HepG2 (cell line): ENCODE measurements at regions not wholly inside any gene's neighbourhood (a gene's known extent, or its start where the extent isn't known, plus 50 kb on each side); places are given as distances from the start of the nearest gene placed in this dataset.

Source experiments
- BHLHE40 ChIP-seq: IDR thresholded peaks from 2 replicates; pipeline ENCODE4 v1.6.1; 2011; ENCODE audit warnings: low read length, improper control_type of control experiment
- CREB1 ChIP-seq, 2 experiments: fragments of 450-650 bp in 1 of 2; IDR thresholded peaks; 2 replicates each; pipeline ENCODE4 v1.6.1; 2016 to 2017; ENCODE audit warnings: control low read depth in 1 of 2, mild to moderate bottlenecking in 1 of 2, missing compliant biosample characterization in 1 of 2, missing genetic modification characterization in 1 of 2
- ERF ChIP-seq: IDR thresholded peaks from 2 replicates; pipeline ENCODE4 v1.6.1; 2018; ENCODE audit warnings: missing biosample characterization, missing genetic modification reagents
- HDAC2 ChIP-seq: sonication (generic); formaldehyde crosslinking; IDR thresholded peaks from 2 replicates; pipeline ENCODE4 v1.4.0; 2020; ENCODE audit warnings: missing genetic modification reagents
- KLF16 ChIP-seq, 2 experiments: sonication (generic) in 1 of 2; formaldehyde crosslinking in 1 of 2; IDR thresholded peaks; 2 replicates each; pipeline versions ENCODE4 v1.6.1 to v1.8.0; 2016 to 2023; ENCODE audit warnings: missing genetic modification reagents in 2 of 2, missing compliant biosample characterization in 1 of 2
- MTA1 ChIP-seq: sonication (generic); formaldehyde crosslinking; IDR thresholded peaks from 2 replicates; pipeline ENCODE4 v1.4.0; 2020; ENCODE audit warnings: missing genetic modification reagents, mild to moderate bottlenecking, borderline replicate concordance
- MYNN ChIP-seq: sonication (generic); formaldehyde crosslinking; IDR thresholded peaks from 2 replicates; pipeline ENCODE4 v1.4.0; 2020; ENCODE audit warnings: mild to moderate bottlenecking, low read depth, missing genetic modification reagents
- NR1H2 ChIP-seq: sonication (generic); formaldehyde crosslinking; IDR thresholded peaks from 2 replicates; pipeline ENCODE4 v1.8.1; 2022; ENCODE audit warnings: low read depth, missing genetic modification reagents, borderline replicate concordance
- POLR2AphosphoS2 ChIP-seq: IDR thresholded peaks from 2 replicates; pipeline ENCODE4 v1.6.1; 2011; ENCODE audit warnings: low read depth, low read length, improper control_type of control experiment
- SMAD1 ChIP-seq: sonication (generic); formaldehyde crosslinking; IDR thresholded peaks from 2 replicates; pipeline ENCODE4 v1.4.0; 2020; ENCODE audit warnings: missing genetic modification reagents, low read depth, mild to moderate bottlenecking, borderline replicate concordance
- STAG1 ChIP-seq: sonication (generic); formaldehyde crosslinking; IDR thresholded peaks from 2 replicates; pipeline ENCODE4 v1.4.0; 2020; ENCODE audit warnings: missing genetic modification reagents
- ZFP1 ChIP-seq: IDR thresholded peaks from 2 replicates; pipeline ENCODE4 v1.6.1; 2016
- ZNF160 ChIP-seq: sonication (generic); formaldehyde crosslinking; IDR thresholded peaks from 2 replicates; pipeline ENCODE4 v1.8.0; 2022; ENCODE audit warnings: mild to moderate bottlenecking, inconsistent platforms, missing genetic modification reagents
- ZNF296 ChIP-seq: sonication (generic); formaldehyde crosslinking; conservative IDR thresholded peaks from 2 replicates; pipeline ENCODE4 v1.5.0; 2020; ENCODE audit warnings: mild to moderate bottlenecking, missing genetic modification reagents
- ZNF652 ChIP-seq: IDR thresholded peaks from 2 replicates; pipeline ENCODE4 v1.6.1; 2016; ENCODE audit warnings: low read depth, borderline replicate concordance
- ZNF816 ChIP-seq: sonication (generic); formaldehyde crosslinking; IDR thresholded peaks from 2 replicates; pipeline ENCODE4 v1.8.0; 2022; ENCODE audit warnings: missing genetic modification reagents, mild to moderate bottlenecking, borderline replicate concordance
- TF ChIP-seq, protein P1 (sequence below): sonication (generic); formaldehyde crosslinking; conservative IDR thresholded peaks from 2 replicates; pipeline ENCODE4 v1.8.0; 2022; ENCODE audit warnings: low read depth, missing genetic modification reagents
- TF ChIP-seq, protein P2 (sequence below): sonication (generic); formaldehyde crosslinking; IDR thresholded peaks from 2 replicates; pipeline ENCODE4 v1.5.0; 2020; ENCODE audit warnings: mild to moderate bottlenecking, missing genetic modification reagents
- TF ChIP-seq, protein P3 (sequence below): sonication (generic); formaldehyde crosslinking; IDR thresholded peaks from 2 replicates; pipeline ENCODE4 v1.8.0; 2022; ENCODE audit warnings: missing genetic modification reagents, mild to moderate bottlenecking, moderate library complexity, borderline replicate concordance
- TF ChIP-seq, protein P4 (sequence below): sonication (generic); formaldehyde crosslinking; IDR thresholded peaks from 2 replicates; pipeline ENCODE4 v1.4.0; 2020; ENCODE audit warnings: mild to moderate bottlenecking, missing genetic modification reagents

DNA sequence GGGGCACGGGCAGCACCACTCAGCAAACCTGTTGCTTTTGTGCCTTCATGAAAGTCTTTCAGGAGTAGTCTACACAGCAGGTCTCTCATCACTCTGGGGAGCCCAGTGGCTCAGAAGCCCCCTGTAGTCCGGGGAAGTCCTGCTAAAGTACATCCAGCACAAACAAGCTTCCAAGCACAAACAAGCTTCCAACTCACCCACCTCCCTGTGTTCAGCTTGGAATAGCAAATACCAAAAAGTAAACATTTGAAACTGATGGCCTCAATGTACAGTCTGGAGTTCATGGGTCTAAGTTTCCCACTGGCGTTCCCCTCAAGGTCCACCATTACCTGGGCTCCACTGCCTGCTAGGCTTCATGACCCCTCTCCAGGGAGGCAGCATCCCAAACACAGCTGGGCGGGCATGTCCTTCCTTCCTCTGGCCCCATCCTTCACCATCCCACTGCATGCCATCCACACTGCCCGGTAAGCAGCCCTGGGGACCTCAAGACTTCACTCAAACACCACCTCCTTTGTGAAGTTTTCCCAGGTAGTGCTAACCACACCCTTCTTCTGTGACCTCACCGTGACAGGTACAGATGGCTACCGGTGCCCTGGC, 62.8 kb upstream of the SIAH1 start (continued):
- TF ChIP-seq, protein P1, sequence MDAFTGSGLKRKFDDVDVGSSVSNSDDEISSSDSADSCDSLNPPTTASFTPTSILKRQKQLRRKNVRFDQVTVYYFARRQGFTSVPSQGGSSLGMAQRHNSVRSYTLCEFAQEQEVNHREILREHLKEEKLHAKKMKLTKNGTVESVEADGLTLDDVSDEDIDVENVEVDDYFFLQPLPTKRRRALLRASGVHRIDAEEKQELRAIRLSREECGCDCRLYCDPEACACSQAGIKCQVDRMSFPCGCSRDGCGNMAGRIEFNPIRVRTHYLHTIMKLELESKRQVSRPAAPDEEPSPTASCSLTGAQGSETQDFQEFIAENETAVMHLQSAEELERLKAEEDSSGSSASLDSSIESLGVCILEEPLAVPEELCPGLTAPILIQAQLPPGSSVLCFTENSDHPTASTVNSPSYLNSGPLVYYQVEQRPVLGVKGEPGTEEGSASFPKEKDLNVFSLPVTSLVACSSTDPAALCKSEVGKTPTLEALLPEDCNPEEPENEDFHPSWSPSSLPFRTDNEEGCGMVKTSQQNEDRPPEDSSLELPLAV = no peak
- TF ChIP-seq ZFP1 (CRISPR knock-in tag) (no peak), ERF (0 out of 2 replicates have a peak, but pooled peaks have one; percentile 22), ZNF296 (CRISPR knock-in tag) (no peak), BHLHE40 (no peak), POLR2AphosphoS2 (no peak), ZNF652 (CRISPR knock-in tag) (no peak), CREB1 (IDR thresholded peaks at IDR 0.05) (no peak), CREB1 (CRISPR knock-in tag; IDR thresholded peaks at IDR 0.05) (no peak), KLF16 (CRISPR knock-in tag; IDR thresholded peaks at IDR 0.05) (0 out of 4 replicates have a peak, but pooled peaks of 1 of the 2 experiments have one; percentile 62), SMAD1 (no peak), HDAC2 (CRISPR knock-in tag) (peak; percentile 56), ZNF816 (CRISPR knock-in tag) (no peak), NR1H2 (no peak; the same call in 1 of the 2 replicates), ZNF160 (CRISPR knock-in tag) (peak; percentile 56; the same call in 1 of the 2 replicates), MTA1 (CRISPR knock-in tag) (0 out of 2 replicates have a peak, but pooled peaks have one; percentile 32), MYNN (CRISPR knock-in tag) (no peak), STAG1 (CRISPR knock-in tag) (0 out of 2 replicates have a peak, but pooled peaks have one; percentile 17)
- TF ChIP-seq, protein P2, sequence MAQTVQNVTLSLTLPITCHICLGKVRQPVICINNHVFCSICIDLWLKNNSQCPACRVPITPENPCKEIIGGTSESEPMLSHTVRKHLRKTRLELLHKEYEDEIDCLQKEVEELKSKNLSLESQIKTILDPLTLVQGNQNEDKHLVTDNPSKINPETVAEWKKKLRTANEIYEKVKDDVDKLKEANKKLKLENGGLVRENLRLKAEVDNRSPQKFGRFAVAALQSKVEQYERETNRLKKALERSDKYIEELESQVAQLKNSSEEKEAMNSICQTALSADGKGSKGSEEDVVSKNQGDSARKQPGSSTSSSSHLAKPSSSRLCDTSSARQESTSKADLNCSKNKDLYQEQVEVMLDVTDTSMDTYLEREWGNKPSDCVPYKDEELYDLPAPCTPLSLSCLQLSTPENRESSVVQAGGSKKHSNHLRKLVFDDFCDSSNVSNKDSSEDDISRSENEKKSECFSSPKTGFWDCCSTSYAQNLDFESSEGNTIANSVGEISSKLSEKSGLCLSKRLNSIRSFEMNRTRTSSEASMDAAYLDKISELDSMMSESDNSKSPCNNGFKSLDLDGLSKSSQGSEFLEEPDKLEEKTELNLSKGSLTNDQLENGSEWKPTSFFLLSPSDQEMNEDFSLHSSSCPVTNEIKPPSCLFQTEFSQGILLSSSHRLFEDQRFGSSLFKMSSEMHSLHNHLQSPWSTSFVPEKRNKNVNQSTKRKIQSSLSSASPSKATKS (CRISPR knock-in tag) = no peak
- TF ChIP-seq, protein P3, sequence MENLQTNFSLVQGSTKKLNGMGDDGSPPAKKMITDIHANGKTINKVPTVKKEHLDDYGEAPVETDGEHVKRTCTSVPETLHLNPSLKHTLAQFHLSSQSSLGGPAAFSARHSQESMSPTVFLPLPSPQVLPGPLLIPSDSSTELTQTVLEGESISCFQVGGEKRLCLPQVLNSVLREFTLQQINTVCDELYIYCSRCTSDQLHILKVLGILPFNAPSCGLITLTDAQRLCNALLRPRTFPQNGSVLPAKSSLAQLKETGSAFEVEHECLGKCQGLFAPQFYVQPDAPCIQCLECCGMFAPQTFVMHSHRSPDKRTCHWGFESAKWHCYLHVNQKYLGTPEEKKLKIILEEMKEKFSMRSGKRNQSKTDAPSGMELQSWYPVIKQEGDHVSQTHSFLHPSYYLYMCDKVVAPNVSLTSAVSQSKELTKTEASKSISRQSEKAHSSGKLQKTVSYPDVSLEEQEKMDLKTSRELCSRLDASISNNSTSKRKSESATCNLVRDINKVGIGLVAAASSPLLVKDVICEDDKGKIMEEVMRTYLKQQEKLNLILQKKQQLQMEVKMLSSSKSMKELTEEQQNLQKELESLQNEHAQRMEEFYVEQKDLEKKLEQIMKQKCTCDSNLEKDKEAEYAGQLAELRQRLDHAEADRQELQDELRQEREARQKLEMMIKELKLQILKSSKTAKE (CRISPR knock-in tag) = peak; percentile 86
- TF ChIP-seq, protein P4, sequence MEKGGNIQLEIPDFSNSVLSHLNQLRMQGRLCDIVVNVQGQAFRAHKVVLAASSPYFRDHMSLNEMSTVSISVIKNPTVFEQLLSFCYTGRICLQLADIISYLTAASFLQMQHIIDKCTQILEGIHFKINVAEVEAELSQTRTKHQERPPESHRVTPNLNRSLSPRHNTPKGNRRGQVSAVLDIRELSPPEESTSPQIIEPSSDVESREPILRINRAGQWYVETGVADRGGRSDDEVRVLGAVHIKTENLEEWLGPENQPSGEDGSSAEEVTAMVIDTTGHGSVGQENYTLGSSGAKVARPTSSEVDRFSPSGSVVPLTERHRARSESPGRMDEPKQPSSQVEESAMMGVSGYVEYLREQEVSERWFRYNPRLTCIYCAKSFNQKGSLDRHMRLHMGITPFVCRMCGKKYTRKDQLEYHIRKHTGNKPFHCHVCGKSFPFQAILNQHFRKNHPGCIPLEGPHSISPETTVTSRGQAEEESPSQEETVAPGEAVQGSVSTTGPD (CRISPR knock-in tag) = no peak
